Activated T-cell treated with anti-CD3 and anti-CD28 coated beads, Interleukin-2, amount 50 U/mL, for 24 hours (primary cell): ENCODE measurements at regions not wholly inside any gene's neighbourhood (a gene's known extent, or its start where the extent isn't known, plus 50 kb on each side); places are given as distances from the start of the nearest gene placed in this dataset.

Experiments used
- DNase-seq: peaks from one replicate; pipeline ENCODE4 v3.0.0-alpha.2; 2020
- H3K27ac Mint-ChIP-seq: 2 replicates; pipeline ENCODE4 v1.8.0; 2020; ENCODE audit warnings: mild to moderate bottlenecking, mixed read lengths
- H3K27me3 Mint-ChIP-seq: 2 replicates; pipeline ENCODE4 v1.8.0; 2020; ENCODE audit warnings: mixed read lengths
- H3K36me3 Mint-ChIP-seq: 2 replicates; pipeline ENCODE4 v1.8.0; 2020; ENCODE audit warnings: low read depth, mixed read lengths
- H3K4me1 Mint-ChIP-seq: 2 replicates; pipeline ENCODE4 v1.8.0; 2020; ENCODE audit warnings: low read depth, mixed read lengths
- H3K4me3 Mint-ChIP-seq: 2 replicates; pipeline ENCODE4 v1.8.0; 2020; ENCODE audit warnings: mild to moderate bottlenecking, moderate library complexity, mixed read lengths
- H3K9me3 Mint-ChIP-seq: 2 replicates; pipeline ENCODE4 v1.8.0; 2020; ENCODE audit warnings: mixed read lengths

DNA sequence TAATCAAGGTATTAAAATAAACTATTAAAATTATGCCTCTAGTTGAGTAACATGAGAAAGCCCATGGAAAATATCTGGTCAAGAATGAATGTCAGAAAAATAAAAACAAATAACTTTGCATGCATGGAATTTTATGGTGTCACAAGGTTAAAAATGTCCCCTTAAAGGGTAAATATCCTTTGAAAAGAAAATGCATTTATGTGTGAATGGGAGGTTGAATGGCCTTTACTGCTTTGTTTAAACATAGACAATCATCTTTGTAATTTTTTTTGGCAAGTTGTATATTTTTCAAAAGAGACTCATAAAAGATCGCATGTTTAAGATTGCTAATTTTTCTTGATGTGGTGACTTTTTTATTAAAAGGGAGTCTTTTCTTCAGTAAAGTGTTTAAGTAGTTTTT, 564.2 kb downstream of the NR2F2 start:
- Mint-ChIP-seq H3K4me1 (peaks cover 8% of the 10 kb centered on the region), H3K27ac (no peak overlapping the region), H3K27me3 (no peaks in the 10 kb centered on the region), H3K9me3 (no peaks in the 10 kb centered on the region), H3K4me3 (no peak overlapping the region), H3K36me3 (no peaks in the 10 kb centered on the region)
- DNase-seq = no peak

DNA sequence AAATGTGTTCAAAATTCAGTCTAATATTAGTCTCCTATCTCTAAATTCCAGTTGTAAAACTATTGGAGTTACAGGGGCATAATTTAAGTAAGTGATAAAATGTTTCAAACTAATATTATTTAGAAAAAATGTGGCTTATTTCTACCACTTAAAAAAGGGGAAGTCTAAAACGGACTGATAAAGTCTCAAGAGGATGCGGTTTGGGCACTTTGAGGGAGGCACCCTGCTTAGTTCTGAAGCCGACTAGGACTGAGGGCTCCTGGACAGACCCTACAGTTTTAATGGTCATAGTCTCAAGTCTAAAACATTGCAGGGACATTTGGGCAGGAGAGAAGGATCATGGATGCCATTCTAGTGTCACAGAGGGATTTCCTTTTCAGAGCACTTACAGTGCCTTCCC, 566.3 kb downstream of the NR2F2 start:
- Mint-ChIP-seq H3K4me1 (no peaks in the 10 kb centered on the region), H3K27me3 (no peaks in the 10 kb centered on the region), H3K36me3 (no peaks in the 10 kb centered on the region), H3K27ac (no peak overlapping the region), H3K4me3 (no peak overlapping the region), H3K9me3 (peaks cover 8% of the 10 kb centered on the region)
- no peak for DNase-seq

DNA sequence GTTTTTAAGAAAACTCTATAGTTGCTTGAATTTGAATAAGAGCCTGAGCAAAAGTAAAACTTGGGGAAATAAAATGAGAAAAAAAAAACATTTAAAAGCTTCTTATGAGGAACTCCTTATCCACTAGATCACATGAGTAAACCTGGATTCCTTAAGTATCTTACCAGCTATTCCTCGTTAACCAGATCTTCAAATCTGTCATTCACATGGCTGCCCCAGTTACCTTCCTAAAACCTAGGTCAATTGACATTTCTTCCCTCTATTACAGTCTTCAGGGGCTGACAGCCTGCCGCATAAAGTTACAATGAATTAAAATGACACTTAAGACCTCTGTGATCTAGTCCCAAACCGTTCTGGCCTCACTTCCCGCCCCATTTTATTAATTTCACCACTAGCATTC, 583.6 kb downstream of the NR2F2 start:
- no peak overlapping the region for H3K27ac Mint-ChIP-seq
- no peak overlapping the region for H3K4me3 Mint-ChIP-seq
- H3K36me3 Mint-ChIP-seq = no peaks in the 10 kb centered on the region
- H3K9me3 Mint-ChIP-seq = peaks cover 17% of the 10 kb centered on the region
- no peak for DNase-seq
- no peaks in the 10 kb centered on the region for H3K27me3 Mint-ChIP-seq
- no peaks in the 10 kb centered on the region for H3K4me1 Mint-ChIP-seq

DNA sequence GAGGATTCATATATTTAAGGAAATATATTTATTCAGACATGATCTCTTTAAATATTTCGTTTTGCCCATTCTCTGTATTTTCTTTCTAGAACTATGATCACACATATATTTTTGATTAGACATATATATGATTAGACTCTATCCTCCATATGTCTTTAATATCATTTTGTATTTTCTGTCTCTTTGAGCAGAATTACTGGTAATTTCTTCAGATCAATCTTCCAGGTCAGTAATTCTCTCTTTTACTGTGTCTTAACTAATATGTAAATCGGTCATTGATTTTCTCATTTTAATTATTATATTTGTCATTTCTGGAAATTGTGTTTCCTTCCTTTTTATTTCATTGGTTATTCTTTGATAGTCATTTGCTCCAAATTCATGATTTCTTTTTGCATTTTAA, 586.2 kb downstream of the NR2F2 start:
- H3K4me3 Mint-ChIP-seq = no peak overlapping the region
- no peak for DNase-seq
- no peaks in the 10 kb centered on the region for H3K36me3 Mint-ChIP-seq
- H3K27ac Mint-ChIP-seq = no peak overlapping the region
- H3K27me3 Mint-ChIP-seq = no peaks in the 10 kb centered on the region
- no peaks in the 10 kb centered on the region for H3K4me1 Mint-ChIP-seq
- H3K9me3 Mint-ChIP-seq = peaks cover 22% of the 10 kb centered on the region

DNA sequence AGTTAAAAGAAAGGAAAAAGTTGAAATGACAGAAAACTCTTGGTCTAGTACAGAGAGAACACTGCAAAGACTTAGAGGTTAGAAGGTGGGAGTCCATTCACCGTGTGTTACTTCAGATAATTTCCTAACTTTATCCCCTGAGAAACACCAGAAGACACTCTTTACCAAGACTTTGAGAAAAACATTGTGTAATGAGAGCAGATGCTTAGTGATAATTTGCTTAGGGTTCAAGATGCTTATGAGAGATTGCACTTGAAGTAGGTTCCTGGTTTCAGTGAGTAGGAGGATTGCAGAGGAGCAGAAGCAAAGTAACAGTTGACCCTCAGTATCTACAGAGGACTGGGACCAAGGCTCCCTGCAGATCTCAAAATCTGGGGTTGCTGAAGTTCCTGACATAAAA, 594.1 kb downstream of the NR2F2 start:
- H3K27ac Mint-ChIP-seq = no peak overlapping the region
- no peaks in the 10 kb centered on the region for H3K36me3 Mint-ChIP-seq
- H3K4me1 Mint-ChIP-seq = no peaks in the 10 kb centered on the region
- DNase-seq = no peak
- H3K27me3 Mint-ChIP-seq = no peaks in the 10 kb centered on the region
- no peak overlapping the region for H3K4me3 Mint-ChIP-seq
- H3K9me3 Mint-ChIP-seq = peaks cover 5% of the 10 kb centered on the region

DNA sequence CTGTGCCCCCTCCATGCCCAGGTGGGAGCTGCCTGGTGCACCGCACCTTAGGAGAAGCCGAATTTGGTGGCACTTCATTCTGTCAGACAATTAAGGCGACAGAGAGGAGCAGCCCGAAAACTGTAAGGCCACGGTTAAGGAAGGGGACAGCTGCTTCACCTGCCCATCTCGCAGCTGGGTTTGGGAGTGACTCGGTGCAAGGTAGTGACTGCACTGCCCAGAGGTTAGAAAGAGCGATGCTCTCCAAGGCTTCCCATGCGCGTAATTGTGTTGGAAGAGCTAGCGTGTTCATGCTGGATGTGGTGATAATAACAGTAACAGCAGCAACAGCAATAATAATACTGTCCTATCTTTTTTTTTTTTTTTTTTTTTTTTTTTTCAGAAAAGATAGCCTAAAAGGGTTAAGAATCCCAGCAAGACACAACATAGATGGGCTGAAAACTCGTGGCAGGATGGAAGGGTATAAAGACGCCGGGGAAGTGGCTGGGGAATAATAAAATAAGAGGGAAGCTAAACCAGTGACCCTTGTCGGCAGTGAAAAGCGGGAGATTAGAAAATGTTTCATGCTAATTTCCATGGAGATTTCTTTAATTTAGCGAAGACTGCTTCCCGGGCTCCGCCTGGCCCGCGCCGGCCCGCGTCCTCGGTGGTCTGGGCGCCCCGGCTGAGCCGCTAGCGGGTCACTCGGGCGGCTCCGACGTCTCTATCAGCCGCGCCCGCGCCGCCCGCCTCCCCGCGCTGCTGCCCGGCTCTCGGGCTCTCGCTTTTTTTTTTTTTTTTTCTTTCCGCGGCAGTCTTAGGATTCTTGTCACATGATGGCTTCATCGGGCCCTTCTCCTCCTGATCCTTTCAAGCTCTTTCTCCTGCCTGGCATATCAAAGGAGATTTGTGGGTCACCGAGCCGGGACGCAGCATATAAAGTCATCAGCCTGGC, 617.1 kb downstream of the NR2F2 start:
- H3K36me3 Mint-ChIP-seq = no peaks in the 10 kb centered on the region
- H3K4me1 Mint-ChIP-seq = no peaks in the 10 kb centered on the region
- peaks cover 34% of the 10 kb centered on the region for H3K27me3 Mint-ChIP-seq
- no peak overlapping the region for H3K27ac Mint-ChIP-seq
- no peak for DNase-seq
- H3K9me3 Mint-ChIP-seq = no peaks in the 10 kb centered on the region
- no peak overlapping the region for H3K4me3 Mint-ChIP-seq

DNA sequence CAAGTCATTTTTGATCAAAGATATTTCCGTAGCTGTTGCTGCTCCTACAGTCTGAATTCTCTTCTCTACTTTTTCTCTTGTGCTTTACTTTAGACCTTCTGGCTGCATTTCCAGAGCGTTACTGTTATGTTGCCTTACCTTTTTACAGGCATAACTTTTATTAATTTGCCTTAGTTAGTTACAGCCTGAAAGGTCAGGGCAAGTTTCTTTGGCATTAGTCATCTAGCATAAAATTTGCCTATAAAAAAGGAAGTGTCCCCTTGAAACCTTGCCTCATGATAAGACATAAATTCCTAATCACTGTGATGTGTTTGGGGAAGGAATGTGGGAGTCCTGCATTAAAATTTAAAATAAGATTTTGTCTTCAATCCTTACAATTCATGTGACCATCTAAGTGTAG, 618.5 kb downstream of the NR2F2 start:
- H3K4me3 Mint-ChIP-seq = no peak overlapping the region
- peaks cover 2% of the 10 kb centered on the region for H3K9me3 Mint-ChIP-seq
- no peak overlapping the region for H3K27ac Mint-ChIP-seq
- no peaks in the 10 kb centered on the region for H3K4me1 Mint-ChIP-seq
- peaks cover 34% of the 10 kb centered on the region for H3K27me3 Mint-ChIP-seq
- no peaks in the 10 kb centered on the region for H3K36me3 Mint-ChIP-seq
- no peak for DNase-seq

DNA sequence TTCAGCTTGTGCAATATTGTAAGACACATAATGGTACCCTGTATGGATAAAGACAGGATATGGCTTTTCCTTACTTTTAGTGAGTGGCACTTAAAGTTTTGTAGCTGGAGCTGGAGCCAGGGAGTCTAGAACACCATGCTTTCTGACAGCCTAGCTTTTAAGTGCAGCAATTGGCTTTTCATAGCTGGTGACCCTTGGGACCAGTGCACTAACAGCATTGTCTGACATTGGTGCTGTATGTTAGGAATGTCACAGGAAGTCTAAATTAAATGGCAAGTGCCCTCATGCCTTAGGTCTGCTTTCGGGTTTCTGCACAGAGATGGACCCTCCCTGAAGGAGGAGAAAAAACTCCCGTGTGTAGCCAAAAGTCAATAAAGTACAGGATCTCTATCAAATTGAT, 628.2 kb downstream of the NR2F2 start:
- H3K4me1 Mint-ChIP-seq = no peaks in the 10 kb centered on the region
- no peak overlapping the region for H3K27ac Mint-ChIP-seq
- H3K9me3 Mint-ChIP-seq = peaks cover 7% of the 10 kb centered on the region
- DNase-seq = no peak
- no peaks in the 10 kb centered on the region for H3K27me3 Mint-ChIP-seq
- H3K4me3 Mint-ChIP-seq = no peak overlapping the region
- no peaks in the 10 kb centered on the region for H3K36me3 Mint-ChIP-seq

DNA sequence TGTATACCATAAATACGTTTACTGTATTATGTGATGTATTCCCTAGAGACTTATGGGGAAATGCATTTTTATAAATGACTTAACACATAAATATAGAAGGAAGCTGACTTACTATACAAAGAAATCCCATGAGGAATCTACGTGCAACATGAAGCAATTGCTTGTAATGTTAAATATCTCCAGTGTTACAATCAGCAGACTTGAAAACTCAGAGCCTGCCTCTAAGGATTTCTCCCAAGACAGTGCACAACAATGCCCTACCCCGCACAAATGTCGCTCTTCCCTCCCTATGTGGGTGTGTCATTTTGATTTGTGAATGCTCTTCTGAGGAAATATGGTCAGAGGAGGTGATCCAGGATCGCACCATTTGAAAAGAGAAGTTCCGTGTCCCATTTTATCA, 629.0 kb downstream of the NR2F2 start:
- Mint-ChIP-seq H3K27ac (no peak overlapping the region), H3K9me3 (peaks cover 4% of the 10 kb centered on the region), H3K4me3 (no peak overlapping the region), H3K36me3 (no peaks in the 10 kb centered on the region), H3K4me1 (no peaks in the 10 kb centered on the region), H3K27me3 (no peaks in the 10 kb centered on the region)
- no peak for DNase-seq

DNA sequence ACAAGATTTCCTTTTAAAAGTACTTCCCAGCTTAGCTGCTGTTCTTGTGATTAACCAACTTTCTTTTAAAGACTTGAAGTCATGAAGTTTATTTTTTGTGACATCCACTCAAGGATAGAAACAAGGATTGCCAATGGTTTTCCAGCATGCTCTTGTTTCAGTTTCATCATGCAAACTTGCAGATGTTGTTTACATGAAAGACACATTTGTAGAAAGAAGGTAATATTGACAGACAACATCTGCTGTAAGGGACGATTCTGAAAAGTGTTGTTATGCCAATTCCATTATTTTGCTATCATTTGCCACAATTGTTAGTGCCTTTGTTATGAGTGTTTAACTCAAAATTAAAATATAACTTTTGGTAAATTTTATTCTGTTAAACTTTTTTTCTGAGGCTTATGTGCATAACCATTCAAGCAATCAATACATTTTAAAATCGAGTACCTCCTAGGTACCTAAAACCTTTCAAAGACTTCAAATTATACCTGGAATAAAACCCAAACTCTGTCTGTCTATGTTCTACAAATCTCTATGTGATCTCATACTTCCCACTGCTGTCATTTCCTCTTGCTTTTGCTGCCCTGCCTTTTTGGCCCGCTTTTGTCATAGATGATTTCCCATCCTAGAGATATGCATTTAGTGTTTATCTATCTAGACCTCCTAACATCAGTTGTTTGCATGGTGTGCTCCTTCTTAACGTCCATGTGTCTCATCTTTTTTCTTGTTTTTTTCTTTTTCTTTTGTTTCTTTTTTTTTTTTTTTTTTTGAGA, 630.4 kb downstream of the NR2F2 start:
- DNase-seq = no peak
- no peaks in the 10 kb centered on the region for H3K4me1 Mint-ChIP-seq
- peaks cover 14% of the 10 kb centered on the region for H3K9me3 Mint-ChIP-seq
- no peaks in the 10 kb centered on the region for H3K36me3 Mint-ChIP-seq
- H3K4me3 Mint-ChIP-seq = no peak overlapping the region
- H3K27ac Mint-ChIP-seq = no peak overlapping the region
- no peaks in the 10 kb centered on the region for H3K27me3 Mint-ChIP-seq

DNA sequence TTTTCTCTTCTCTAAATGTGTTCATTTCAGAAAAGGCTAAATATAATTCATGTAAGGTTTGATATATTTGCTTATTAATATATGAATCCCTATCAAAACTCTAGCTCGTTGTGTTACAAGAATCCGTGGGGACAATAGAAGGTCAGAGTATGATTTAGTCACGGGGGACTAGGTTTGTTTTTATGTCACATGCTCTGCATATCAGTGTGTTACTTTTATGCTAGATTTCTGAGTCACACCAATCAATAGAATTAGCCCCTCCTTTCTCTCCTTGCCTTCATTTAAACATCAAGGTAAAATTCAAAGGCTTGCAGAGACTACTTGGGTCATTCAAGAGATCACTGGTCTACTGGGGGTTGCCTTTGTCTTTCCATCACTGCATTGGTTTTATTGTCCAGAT, 636.1 kb downstream of the NR2F2 start:
- Mint-ChIP-seq H3K9me3 (peaks cover 26% of the 10 kb centered on the region), H3K4me1 (no peaks in the 10 kb centered on the region), H3K27me3 (no peaks in the 10 kb centered on the region), H3K36me3 (no peaks in the 10 kb centered on the region), H3K4me3 (no peak overlapping the region), H3K27ac (no peak overlapping the region)
- DNase-seq = no peak

DNA sequence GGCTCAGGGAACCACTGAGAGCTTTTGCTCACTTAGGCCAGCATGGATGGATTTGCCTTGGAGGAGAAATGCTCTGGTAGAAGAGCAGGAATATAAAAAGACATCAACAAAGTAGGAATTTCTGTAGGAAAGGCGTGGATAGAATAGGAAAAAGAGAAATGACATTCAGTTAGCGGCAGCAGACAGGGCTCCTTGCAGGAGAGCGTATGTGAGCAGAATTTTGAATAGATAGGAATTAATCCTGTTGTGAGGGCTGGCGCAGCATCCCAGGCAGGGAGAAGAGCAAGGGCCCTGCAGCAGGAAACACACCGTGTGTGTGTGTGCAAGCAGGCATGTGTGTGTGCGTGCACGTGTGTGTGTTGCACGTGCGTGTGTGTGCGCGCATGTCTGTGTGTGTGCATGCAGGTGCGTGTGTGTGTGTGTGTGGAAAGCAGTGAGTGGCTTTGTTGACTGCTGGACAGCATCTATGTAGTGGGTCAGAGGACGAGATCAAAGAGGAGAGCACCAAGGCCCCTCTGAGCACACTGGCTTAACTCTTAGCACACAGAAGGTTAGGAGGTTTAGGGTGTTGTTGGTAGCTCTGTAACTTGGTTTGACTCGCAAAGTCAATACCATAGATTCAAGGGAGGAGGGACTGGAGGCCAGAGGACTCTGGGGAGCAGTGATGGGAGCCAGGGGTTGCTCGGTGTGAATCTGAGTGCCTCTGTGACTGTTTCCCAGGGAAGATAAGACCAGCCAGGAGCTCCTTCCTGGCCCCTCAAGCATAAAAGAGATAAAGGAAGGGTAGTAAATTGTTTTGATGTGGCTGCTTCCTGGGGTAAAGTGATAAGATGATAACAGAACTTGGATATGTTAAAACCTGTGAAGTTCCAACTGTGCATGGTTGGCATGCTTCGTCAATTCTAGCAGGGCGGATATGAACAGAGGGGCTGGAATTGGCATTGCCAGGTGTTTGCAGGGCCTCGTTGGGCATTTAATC, 639.5 kb downstream of the NR2F2 start:
- no peak overlapping the region for H3K4me3 Mint-ChIP-seq
- H3K36me3 Mint-ChIP-seq = no peaks in the 10 kb centered on the region
- no peak overlapping the region for H3K27ac Mint-ChIP-seq
- no peak for DNase-seq
- H3K9me3 Mint-ChIP-seq = peaks cover 22% of the 10 kb centered on the region
- H3K4me1 Mint-ChIP-seq = no peaks in the 10 kb centered on the region
- no peaks in the 10 kb centered on the region for H3K27me3 Mint-ChIP-seq

DNA sequence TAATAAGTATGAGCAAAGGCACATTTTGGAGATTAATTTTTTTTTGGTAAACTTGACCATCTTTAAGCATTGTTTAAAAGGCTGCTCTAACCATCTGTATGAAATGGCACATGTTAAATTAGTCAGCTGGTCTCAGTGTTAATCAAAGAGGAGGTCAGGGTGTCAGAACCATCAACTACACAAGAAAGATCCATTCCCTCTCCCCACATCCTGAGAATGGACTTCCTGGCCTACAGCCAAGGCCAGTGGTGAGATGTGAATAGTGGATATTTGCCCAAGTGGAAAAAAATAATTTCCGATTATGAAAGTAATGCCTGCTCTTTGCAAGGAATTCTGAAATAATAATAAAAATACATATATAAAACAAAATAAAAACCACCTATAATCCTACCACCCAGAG, 641.7 kb downstream of the NR2F2 start:
- Mint-ChIP-seq H3K27ac (no peak overlapping the region), H3K9me3 (peaks cover 15% of the 10 kb centered on the region), H3K4me1 (no peaks in the 10 kb centered on the region), H3K4me3 (no peak overlapping the region), H3K27me3 (no peaks in the 10 kb centered on the region), H3K36me3 (no peaks in the 10 kb centered on the region)
- DNase-seq = no peak

DNA sequence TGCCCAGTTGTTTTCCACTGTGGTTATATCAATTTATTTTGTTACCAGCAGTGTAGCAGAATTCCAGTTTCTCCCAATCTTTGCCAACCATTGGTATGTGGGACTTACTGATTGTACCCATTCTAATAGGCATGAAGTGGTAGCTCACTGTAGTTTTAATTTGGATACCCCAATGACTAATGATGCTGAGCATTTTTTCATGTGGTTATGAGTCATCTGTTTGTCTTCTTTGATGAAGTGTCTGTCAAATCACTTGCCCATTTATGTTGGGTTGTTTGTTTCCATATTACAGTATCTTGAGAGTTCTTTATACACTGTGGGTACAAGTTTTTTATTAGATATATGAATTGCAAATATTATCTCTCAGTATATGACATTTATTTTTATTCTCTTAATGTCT, 644.3 kb downstream of the NR2F2 start:
- H3K9me3 Mint-ChIP-seq = peaks cover 12% of the 10 kb centered on the region
- no peaks in the 10 kb centered on the region for H3K27me3 Mint-ChIP-seq
- no peak for DNase-seq
- no peak overlapping the region for H3K4me3 Mint-ChIP-seq
- no peaks in the 10 kb centered on the region for H3K36me3 Mint-ChIP-seq
- H3K27ac Mint-ChIP-seq = no peak overlapping the region
- no peaks in the 10 kb centered on the region for H3K4me1 Mint-ChIP-seq
